ENCODE measurements at regions not wholly inside any gene's neighbourhood (a gene's known extent, or its start where the extent isn't known, plus 50 kb on each side); places are given as distances from the start of the nearest gene placed in this dataset.

DNA sequence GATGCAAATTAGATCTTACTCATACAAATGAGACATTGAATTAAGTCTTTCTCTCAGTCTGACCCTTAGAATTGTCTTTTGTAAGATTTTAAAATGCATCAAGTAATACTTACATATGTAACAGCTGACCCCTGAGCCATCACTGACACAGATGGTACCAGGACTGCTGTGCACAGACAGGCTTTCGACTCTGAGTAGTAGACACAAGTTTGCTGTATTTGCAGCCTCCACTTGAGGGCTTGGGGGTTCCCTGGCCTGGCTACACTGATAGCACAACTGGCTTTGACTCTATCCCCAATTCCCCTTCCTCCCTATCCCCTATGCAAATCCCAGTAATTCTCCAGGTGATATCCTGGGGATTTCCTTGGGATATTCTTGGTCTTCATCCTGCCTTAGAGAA lies 200.7 kb downstream of the RPIA start:
- H3K27me3 ChIP-seq (replicated peaks; ENCODE audit: control insufficient read depth, insufficient read depth, low read length), result no peaks in the 10 kb centered on the region
- H3K4me3 ChIP-seq (replicated peaks; ENCODE audit: low read depth, low read length), result no peak overlapping the region
- no peaks in the 10 kb centered on the region for H3K36me3 ChIP-seq (ENCODE audit: control insufficient read depth, insufficient read depth, low read length)
- DNase-seq (ENCODE audit: extremely low read depth, insufficient read length), result no peak
- TF ChIP-seq, protein P1, sequence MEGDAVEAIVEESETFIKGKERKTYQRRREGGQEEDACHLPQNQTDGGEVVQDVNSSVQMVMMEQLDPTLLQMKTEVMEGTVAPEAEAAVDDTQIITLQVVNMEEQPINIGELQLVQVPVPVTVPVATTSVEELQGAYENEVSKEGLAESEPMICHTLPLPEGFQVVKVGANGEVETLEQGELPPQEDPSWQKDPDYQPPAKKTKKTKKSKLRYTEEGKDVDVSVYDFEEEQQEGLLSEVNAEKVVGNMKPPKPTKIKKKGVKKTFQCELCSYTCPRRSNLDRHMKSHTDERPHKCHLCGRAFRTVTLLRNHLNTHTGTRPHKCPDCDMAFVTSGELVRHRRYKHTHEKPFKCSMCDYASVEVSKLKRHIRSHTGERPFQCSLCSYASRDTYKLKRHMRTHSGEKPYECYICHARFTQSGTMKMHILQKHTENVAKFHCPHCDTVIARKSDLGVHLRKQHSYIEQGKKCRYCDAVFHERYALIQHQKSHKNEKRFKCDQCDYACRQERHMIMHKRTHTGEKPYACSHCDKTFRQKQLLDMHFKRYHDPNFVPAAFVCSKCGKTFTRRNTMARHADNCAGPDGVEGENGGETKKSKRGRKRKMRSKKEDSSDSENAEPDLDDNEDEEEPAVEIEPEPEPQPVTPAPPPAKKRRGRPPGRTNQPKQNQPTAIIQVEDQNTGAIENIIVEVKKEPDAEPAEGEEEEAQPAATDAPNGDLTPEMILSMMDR (IDR thresholded peaks at IDR 0.05; ENCODE audit: insufficient read depth, low read length, poor library complexity, severe bottlenecking), result no peak

DNA sequence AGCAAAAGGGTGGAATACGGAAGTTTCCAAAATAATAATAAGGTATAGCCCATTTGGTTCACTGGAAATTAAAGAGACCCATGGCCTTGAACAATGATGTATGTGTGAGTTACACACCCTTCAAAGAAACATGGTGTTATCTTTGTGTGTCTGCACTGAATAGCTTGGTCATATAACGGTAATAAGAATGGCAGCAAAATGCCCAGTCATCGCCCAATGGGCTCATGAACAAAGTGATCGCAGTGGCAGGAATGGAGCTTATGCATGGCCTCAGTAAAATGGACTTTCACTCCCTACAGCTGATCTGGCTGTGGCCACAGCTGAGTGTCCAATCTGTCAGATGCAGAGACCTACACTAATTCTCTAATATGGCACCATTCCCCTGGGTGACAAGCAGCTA lies 201.3 kb downstream of the RPIA start:
- H3K36me3 ChIP-seq (ENCODE audit: control insufficient read depth, insufficient read depth, low read length), result no peaks in the 10 kb centered on the region
- TF ChIP-seq, protein P1 (IDR thresholded peaks at IDR 0.05; ENCODE audit: insufficient read depth, low read length, poor library complexity, severe bottlenecking), result no peak
- no peak for DNase-seq (ENCODE audit: extremely low read depth, insufficient read length)

GRCh38 chr2:88896971-88897370 lies 205.5 kb downstream of the RPIA start:
- TF ChIP-seq, protein P1 (IDR thresholded peaks at IDR 0.05; ENCODE audit: insufficient read depth, low read length, poor library complexity, severe bottlenecking), result no peak
- Histone ChIP-seq H3K4me3 (replicated peaks; ENCODE audit: low read depth, low read length) (no peak overlapping the region), H3K27me3 (replicated peaks; ENCODE audit: control insufficient read depth, insufficient read depth, low read length) (no peaks in the 10 kb centered on the region), H3K36me3 (ENCODE audit: control insufficient read depth, insufficient read depth, low read length) (no peaks in the 10 kb centered on the region)
- DNase-seq (ENCODE audit: extremely low read depth, insufficient read length), result no peak

More for the DNA sequence above, 201.3 kb downstream of the RPIA start:
- Histone ChIP-seq H3K27me3 (replicated peaks; ENCODE audit: control insufficient read depth, insufficient read depth, low read length) (no peaks in the 10 kb centered on the region), H3K4me3 (replicated peaks; ENCODE audit: low read depth, low read length) (no peak overlapping the region)

DNA sequence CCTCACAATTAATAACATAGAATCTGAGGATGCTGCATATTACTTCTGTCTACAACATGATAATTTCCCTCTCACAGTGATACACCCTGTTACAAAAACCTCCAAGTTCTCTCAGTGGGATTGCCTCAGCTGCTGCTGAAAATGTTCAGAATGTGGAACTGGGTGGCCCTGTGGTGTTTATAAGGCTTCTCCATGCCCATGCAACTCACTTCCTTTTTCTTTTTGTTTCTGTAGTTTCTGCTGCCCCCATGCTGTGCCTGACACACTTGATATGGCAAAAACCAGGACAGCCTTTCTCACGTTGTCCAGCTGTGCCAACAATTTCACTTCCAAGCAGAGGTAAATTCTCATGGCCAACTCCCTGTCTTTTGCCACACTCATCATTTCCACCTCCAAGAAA lies 206.2 kb downstream of the RPIA start:
- peak; percentile 6 for DNase-seq (ENCODE audit: extremely low read depth, insufficient read length)
- Histone ChIP-seq H3K36me3 (ENCODE audit: control insufficient read depth, insufficient read depth, low read length) (no peaks in the 10 kb centered on the region), H3K27me3 (replicated peaks; ENCODE audit: control insufficient read depth, insufficient read depth, low read length) (no peaks in the 10 kb centered on the region), H3K4me3 (replicated peaks; ENCODE audit: low read depth, low read length) (no peak overlapping the region)
- TF ChIP-seq, protein P1 (IDR thresholded peaks at IDR 0.05; ENCODE audit: insufficient read depth, low read length, poor library complexity, severe bottlenecking), result no peak

DNA sequence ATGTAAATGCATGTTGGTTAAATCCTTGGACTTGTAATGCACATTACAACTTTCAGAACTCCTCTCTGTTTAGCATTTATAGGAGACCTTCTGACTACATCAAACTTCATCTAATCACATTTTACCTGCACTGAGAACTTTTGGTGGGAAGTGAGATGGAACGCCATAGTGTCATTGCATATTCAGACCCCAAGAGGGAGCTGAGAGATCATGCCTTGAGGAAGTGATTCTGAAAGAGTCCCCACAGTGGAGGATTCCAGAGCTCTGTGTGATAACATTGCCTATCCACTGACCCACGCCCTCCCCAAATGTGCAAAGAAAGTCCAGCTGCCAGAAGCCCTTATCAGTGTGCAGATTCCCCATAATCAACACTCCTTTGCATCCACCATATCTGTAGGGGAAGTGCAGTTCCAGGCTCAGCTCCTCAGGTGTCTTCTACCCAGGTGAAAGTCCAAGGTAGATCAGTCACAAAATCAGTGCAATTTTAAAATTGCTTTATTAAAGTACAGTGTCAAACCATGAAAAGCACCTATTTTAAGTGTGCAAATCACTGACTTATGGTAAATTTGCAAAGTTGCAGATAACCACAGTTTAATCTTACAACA lies 212.4 kb downstream of the RPIA start:
- no peak for DNase-seq (ENCODE audit: extremely low read depth, insufficient read length)
- no peaks in the 10 kb centered on the region for H3K27me3 ChIP-seq (replicated peaks; ENCODE audit: control insufficient read depth, insufficient read depth, low read length)
- TF ChIP-seq, protein P1 (IDR thresholded peaks at IDR 0.05; ENCODE audit: insufficient read depth, low read length, poor library complexity, severe bottlenecking), result peak; percentile 9
- no peaks in the 10 kb centered on the region for H3K36me3 ChIP-seq (ENCODE audit: control insufficient read depth, insufficient read depth, low read length)
- H3K4me3 ChIP-seq (replicated peaks; ENCODE audit: low read depth, low read length), result no peak overlapping the region

DNA sequence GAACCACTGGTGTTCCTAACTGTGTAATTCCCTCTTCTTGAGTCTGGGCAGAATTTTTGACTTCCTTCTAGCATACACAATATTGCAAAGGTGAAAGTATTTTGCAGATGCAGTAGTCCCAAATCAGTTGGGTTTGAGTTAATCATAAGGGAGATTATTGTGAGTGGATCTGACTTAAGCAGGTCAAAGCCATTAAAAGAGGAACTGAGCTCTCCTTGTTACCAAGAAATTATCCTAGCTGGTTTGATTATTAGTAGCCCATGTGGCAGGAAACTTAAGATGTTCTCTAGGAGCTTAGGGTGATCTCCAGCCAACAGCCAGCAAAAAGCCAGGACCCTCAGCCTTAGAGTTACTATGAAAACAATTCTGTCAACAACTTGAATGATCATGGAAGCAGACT lies 221.8 kb downstream of the RPIA start:
- no peaks in the 10 kb centered on the region for H3K27me3 ChIP-seq (replicated peaks; ENCODE audit: control insufficient read depth, insufficient read depth, low read length)
- H3K36me3 ChIP-seq (ENCODE audit: control insufficient read depth, insufficient read depth, low read length), result no peaks in the 10 kb centered on the region
- no peak for DNase-seq (ENCODE audit: extremely low read depth, insufficient read length)
- no peak overlapping the region for H3K4me3 ChIP-seq (replicated peaks; ENCODE audit: low read depth, low read length)
- TF ChIP-seq, protein P1 (IDR thresholded peaks at IDR 0.05; ENCODE audit: insufficient read depth, low read length, poor library complexity, severe bottlenecking), result no peak
